RPMI8226 (cell line): ENCODE measurements at regions not wholly inside any gene's neighbourhood (a gene's known extent, or its start where the extent isn't known, plus 50 kb on each side); places are given as distances from the start of the nearest gene placed in this dataset.
A peak's percentile ranks its signal among the peaks of the same experiment; 100 is the strongest.
"Not testable (repeated sequence)": the region's sequence is repeated elsewhere in the genome, so short reads cannot be mapped to it uniquely, and the experiment has no call there.

Source experiments
- DNase-seq: peaks from one replicate; pipeline ENCODE4 v3.0.0-alpha.2; 2015

DNA sequence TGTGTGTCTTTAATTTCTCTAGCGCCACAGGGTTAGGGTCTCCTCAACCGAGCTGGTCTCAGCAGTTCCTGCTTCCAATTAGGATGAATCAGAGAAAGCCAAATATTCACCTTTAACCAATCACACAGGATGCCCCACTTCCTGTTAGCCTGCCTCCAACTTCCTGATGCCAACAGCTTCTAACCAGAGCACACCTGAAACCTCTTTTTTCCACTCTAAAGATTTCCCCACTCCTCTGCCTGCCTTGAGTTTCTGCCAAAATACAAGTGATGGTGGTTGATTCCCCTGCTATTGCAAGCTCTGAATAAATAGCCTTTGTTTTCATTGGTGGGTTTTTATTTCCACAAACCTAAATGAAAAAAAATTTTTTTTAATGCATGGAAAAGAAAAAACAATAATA, 144.7 kb upstream of the UST start:
- DNase-seq = no peak

DNA sequence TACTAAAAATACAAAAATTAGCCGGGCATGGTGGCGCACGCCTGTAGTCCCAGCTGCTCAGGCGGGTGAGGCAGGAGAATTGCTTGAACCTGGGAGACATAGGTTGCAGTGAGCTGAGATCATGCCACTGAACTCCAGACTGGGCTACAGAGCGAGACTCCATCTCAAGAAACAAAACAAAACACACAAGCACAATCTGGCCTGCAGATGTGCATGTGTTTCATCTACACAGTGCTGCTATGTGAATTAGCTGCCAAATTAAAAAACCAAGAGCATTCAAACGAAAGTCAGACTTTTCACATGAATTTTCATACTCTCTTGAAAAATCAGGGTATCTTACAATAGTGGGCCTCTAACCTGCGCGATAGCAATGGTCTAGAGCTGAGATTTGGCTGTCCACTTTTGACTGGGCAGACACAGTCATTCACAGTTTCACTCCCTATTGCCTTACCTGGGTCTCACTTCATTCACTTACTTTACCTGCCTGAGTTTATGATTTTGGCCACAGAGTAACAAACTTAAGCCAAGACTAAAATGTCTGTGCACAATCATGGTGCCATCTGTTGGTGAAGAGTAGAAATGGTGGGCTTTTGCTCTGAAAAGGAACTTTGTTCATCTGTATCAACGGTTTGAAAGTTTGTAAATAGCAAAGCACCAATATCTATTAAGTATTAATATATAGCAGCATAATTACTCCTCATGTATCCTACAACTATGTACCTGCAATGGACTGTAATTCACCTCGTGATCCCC, 138.5 kb upstream of the UST start:
- peak; percentile 31 for DNase-seq

DNA sequence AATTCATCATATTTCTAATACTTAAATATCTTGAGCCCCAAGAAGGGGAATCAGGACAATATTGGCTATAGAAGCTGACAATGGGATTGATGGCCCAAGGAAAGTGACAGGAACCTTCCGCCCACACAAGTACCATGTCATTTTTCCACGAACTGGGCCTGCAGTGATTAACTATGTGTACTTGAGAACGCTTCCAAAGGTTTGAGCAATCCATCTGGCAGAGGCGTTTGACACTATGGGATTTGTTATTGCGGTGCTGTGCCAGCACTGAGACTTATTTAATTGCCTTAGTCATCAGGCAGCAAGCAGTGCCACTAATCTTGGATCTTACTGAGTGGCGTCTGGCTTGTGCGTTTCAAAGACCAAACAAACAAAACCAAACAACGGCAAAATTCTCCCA, 135.6 kb upstream of the UST start:
- DNase-seq = no peak

DNA sequence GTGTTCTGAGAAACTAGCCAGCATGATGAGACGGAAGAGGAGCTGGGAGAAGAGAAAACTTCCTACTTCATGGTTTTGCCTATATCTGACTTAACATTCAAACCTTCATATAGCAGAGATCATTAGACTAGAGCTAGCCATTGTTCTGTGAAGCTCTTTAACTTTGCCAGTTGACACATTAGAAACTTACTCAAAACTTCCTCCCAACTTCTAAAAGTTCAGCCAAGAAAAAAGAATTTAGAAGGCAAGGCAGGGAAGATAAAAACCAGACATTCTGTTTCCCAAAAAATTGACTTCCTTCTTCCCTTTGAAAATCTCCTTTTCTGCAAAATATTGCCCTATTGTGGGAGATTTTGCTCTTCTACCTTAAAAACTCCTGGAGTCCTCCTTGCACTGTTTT, 134.8 kb upstream of the UST start:
- DNase-seq = no peak

GRCh38 chr6:148614602-148615001, 132.2 kb upstream of the UST start:
- DNase-seq = no peak

- no peak for DNase-seq
Measured at GRCh38 chr6:148616841-148617240, 130.0 kb upstream of the UST start.

DNA sequence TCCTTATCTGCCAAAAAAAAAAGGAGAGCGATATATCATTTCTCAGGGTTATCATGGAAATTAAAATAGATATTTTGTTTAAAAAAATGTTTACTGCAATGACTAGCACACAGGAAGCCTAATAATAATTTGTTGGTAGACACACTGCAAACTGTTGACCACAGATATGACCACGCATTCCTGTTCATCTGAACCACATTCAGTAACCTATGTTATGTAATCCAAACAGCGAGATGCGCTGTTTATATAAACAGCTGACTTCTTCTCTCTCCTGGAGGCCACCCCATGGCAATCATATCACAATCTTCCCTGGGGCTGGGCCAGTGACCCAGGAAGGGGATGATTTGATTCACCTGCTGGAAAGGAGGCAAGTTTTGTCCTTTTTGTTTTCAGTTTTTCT, 129.3 kb upstream of the UST start:
- DNase-seq = no peak

- DNase-seq = no peak
Measured at GRCh38 chr6:148619891-148620290, 126.9 kb upstream of the UST start.

DNA sequence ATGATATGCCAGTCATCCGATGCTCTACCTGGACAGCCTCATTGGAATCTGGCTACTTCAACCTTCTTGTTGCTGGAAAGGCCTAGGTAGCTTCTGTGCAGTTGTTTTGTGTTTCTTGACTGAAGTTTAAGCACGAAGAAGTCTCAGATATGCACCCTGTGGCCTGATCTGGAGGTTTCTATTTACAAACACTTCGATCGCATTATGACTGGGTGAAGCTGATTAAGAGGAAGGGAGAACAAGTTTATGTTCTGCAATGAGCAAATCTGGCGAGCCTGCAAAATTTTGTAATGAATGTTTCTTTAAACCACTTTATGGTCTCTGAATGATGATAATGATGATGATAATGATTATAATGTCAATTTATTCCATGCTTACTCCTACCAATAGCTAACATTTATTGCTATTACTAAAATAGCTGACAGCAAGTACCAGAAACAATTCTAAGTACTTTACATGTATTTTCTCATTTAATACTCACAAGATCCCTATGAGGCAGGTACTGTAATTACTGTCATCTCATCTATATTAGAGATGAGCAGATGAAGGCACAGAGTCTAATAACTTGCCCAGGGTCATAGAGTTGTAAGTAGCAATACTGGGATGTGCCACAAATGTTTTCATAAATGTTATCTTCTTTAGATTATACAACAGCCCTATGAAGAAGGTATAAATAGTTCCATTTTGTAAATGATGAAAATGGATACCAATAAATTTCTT, 126.1 kb upstream of the UST start:
- no peak for DNase-seq

DNA sequence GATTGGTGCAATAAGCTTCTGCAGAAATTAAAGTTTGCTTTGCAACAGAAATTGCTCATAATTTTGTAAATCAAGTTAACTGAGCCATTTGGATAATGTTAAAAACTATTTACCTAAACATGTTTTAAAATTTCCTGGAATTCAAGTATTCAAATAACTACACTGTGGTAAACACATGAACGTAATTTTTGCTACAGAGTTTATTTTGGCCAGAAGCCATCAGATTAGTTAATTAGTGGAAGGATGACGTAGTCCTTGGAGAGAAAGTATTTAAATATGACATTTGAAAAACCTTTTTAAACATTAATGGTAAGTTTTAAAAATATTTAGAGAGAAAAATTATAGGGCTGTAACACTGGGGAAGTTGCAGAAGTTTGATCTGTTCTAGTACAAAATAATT, 121.2 kb upstream of the UST start:
- DNase-seq = no peak

- no peak for DNase-seq
Measured at GRCh38 chr6:148628251-148628650, 118.6 kb upstream of the UST start.

DNA sequence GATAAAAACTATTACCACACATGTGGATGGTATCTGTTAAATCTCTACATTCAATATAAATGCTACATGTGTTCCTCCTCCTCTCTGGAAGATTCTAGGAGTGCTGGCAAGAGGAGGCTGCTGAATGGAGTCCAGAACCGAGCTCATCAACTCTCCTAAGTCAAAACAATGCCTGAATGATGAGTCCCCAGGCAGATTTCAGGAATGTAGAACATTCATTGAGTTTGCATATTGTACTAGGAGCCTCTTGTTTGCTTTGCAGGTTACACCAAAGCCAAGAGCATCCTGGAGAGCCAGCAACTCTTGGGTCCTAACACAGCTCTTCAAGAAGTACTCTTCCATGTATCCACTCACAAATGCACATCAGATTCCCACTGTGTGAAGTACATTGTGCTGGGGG, 117.6 kb upstream of the UST start:
- DNase-seq = no peak

DNA sequence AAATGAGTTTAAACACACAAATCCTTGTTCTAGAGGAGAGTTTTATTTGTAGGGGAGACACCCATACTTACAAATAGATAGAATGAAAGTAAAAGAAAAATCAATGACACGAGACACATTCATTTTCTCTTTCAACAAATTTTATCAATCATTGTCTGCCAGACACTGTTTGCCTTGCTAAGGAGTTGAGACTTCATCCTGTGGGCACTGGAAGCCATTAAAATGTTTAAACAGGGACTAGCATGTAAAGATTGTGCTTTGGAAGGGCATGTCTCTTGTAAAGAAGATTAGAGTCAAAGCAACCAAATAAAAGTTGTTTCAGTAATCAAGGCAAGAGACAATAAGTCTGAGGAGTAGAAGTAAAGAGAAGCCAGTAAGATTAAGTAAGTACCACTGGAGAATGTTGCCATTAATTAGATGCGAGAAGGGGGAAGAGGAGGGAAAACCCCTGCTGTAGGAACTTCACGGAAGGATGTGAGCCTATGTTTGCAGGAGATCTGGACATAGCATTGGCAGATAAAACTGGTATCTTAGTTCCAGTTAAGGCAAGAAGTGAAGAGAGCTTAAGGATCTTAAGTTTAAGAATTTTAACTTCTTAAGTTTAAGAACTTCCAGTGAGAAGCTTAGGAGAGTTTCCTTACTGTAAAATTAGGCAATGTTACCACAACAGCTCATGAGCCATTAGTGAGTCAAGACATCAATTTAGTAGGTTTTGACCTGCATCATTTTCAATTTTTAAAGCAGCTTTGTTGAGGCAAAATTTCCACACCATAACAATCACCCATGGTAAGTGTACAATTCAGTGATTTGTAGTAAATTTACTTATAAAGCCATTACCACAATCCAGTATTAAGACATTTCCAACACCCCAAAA, 117.0 kb upstream of the UST start:
- DNase-seq = no peak

- no peak for DNase-seq
Measured at GRCh38 chr6:148635070-148635743, 111.6 kb upstream of the UST start.

GRCh38 chr6:148641836-148642235, 105.0 kb upstream of the UST start:
- not testable (repeated sequence) for DNase-seq

DNA sequence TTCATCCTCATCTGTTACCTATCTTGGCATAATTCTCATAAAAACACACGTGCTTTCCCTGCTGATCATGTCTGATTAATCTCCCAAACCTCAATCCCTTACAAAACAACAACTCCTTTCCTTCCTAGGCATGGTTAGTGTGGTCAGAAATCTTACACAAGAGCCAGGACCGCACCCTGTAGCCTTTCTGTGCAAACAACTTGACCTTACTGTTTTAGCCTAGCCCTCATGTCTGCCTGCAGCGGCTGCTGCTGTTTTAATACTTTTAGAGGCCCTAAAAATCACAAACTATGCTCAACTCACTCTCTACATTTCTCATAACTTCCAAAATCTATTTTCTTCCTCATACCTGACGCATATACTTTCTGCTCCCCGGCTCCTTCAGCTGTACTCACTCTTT, 103.6 kb upstream of the UST start:
- DNase-seq = not testable (repeated sequence)

DNA sequence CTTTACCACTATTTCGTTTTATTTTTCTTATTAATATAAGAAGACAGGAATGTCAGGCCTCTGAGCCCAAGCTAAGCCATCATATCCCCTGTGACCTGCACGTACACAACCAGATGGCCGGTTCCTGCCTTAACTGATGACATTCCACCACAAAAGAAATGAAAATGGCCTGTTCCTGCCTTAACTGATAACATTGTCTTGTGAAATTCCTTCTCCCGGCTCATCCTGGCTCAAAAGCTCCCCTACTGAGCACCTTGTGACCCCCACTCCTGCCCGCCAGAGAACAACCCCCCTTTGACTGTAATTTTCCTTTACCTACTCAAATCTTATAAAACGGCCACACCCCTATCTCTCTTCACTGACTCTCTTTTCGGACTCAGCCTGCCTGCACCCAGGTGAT, 101.8 kb upstream of the UST start:
- DNase-seq = not testable (repeated sequence)

- DNase-seq = peak; percentile 62
Measured at GRCh38 chr6:148648754-148649453, 97.9 kb upstream of the UST start.

DNA sequence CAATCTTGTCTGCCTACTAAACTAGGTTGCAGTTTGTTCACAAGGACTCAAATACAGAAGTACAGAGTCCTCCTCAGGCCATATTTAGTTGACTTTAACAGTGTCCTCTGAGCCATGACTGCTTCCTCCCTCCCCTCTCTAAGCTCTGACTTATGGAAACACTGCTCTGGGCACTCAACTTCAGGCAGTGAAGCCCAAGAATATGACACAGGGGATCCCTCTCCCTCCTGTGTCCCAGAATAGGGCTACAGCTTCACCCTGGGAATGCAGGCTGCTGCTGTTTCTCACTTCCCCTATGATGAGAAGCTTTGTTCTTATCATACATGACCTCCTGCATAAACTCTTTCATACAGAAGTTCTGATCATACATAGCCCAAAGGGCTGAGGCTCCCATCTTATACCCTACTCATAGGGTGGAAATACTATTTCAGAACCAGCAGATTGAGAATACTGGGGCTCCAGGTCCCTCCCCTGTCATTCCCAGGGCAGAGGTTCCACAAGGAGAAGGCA, 97.3 kb upstream of the UST start:
- DNase-seq = no peak

- DNase-seq = no peak
Measured at GRCh38 chr6:148650941-148651505, 95.8 kb upstream of the UST start.

DNA sequence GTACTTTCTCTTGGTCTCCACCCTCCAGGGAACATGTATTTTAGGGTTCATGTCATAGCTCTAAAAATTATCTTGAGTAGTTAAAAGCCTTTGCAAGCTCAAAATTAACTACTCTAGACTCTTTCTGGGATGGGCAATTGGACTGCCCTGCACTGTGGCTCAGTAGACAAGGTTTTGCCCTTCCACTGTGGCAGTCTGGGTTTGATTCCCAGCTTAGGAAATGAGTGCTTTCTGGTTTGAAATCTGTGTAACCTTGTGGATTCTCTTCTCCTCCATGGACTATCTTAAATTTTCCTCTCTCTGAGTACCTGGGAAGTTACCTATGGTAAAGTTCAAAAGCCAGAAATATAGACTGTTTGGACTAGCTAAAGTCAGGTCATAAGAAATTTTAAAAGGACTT, 94.6 kb upstream of the UST start:
- no peak for DNase-seq
